ENCODE measurements at regions not wholly inside any gene's neighbourhood (a gene's known extent, or its start where the extent isn't known, plus 50 kb on each side); places are given as distances from the start of the nearest gene placed in this dataset.

DNA sequence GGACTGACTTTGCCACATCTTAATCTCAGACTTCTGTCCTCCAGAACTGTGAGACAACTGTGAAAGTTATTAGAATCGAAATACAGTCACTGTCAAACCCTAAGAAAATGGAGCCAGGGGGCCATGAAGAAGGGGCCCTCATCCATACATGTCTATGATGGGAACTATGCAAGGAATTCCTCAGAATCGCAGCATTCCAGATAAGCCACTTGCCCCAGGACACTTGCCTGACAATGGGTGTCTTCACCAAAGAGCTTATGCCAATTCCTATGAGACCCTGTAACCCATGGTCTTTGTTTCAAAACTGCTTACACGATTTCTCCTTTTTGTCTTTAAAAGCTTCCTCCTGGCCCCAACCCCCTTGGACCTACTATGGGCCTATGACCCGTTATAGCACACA lies 90.4 kb upstream of the FOXP4 start:
- H3K36me3 Mint-ChIP-seq (ENCODE audit: low read depth): no peaks in the 10 kb centered on the region
- H3K27me3 Mint-ChIP-seq (ENCODE audit: low read depth): peaks cover 4% of the 10 kb centered on the region
- no peak overlapping the region for H3K27ac Mint-ChIP-seq (ENCODE audit: unreplicated experiment)
- DNase-seq (ENCODE audit: low spot score): no peak
- H3K4me1 Mint-ChIP-seq (ENCODE audit: low read depth): peaks cover 10% of the 10 kb centered on the region
- no peak overlapping the region for H3K4me3 Mint-ChIP-seq (ENCODE audit: unreplicated experiment)
- TF ChIP-seq CTCF (IDR thresholded peaks at IDR 0.05): no peak
- no peaks in the 10 kb centered on the region for H3K9me3 Mint-ChIP-seq (ENCODE audit: low read depth)

DNA sequence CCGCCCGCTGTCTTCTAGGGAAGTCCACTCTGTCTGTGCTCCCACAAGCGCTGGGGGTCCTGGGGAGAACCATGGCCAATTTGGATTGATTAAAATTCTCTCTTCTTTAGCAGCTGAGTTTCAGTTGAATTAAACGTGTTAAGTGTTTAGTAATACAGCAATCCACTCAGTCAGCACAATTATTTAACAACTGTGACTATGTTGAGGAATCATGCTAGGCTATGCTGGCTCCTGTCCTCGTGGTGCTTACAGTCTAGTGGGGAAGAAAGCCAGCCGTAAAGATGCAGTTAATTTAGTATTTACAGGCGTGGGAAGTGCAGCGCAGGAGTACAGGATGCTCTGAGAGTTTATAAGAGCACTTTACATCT lies 88.9 kb upstream of the FOXP4 start:
- TF ChIP-seq CTCF (IDR thresholded peaks at IDR 0.05): no peak
- Mint-ChIP-seq H3K36me3 (ENCODE audit: low read depth) (no peaks in the 10 kb centered on the region), H3K27me3 (ENCODE audit: low read depth) (peaks cover 4% of the 10 kb centered on the region), H3K9me3 (ENCODE audit: low read depth) (no peaks in the 10 kb centered on the region), H3K4me3 (ENCODE audit: unreplicated experiment) (no peak overlapping the region), H3K27ac (ENCODE audit: unreplicated experiment) (no peak overlapping the region), H3K4me1 (ENCODE audit: low read depth) (no peaks in the 10 kb centered on the region)
- no peak for DNase-seq (ENCODE audit: low spot score)

- Mint-ChIP-seq H3K4me3 (ENCODE audit: unreplicated experiment) (no peak overlapping the region), H3K36me3 (ENCODE audit: low read depth) (no peaks in the 10 kb centered on the region), H3K27me3 (ENCODE audit: low read depth) (peaks cover 4% of the 10 kb centered on the region), H3K9me3 (ENCODE audit: low read depth) (no peaks in the 10 kb centered on the region), H3K4me1 (ENCODE audit: low read depth) (peaks cover 3% of the 10 kb centered on the region), H3K27ac (ENCODE audit: unreplicated experiment) (no peak overlapping the region)
- no peak for TF ChIP-seq CTCF (IDR thresholded peaks at IDR 0.05)
- DNase-seq (ENCODE audit: low spot score): no peak
These were observed 86.4 kb upstream of the FOXP4 start for GRCh38 chr6:41459738-41460137.

- Mint-ChIP-seq H3K4me3 (ENCODE audit: unreplicated experiment) (no peak overlapping the region), H3K9me3 (ENCODE audit: low read depth) (no peaks in the 10 kb centered on the region), H3K27ac (ENCODE audit: unreplicated experiment) (no peak overlapping the region), H3K4me1 (ENCODE audit: low read depth) (peaks cover 3% of the 10 kb centered on the region), H3K27me3 (ENCODE audit: low read depth) (peaks cover 6% of the 10 kb centered on the region), H3K36me3 (ENCODE audit: low read depth) (no peaks in the 10 kb centered on the region)
- DNase-seq (ENCODE audit: low spot score): no peak
- TF ChIP-seq CTCF (IDR thresholded peaks at IDR 0.05): no peak
These were observed 85.3 kb upstream of the FOXP4 start for GRCh38 chr6:41460742-41461336.

- Mint-ChIP-seq H3K4me1 (ENCODE audit: low read depth) (peaks cover 3% of the 10 kb centered on the region), H3K27ac (ENCODE audit: unreplicated experiment) (no peak overlapping the region), H3K36me3 (ENCODE audit: low read depth) (no peaks in the 10 kb centered on the region), H3K4me3 (ENCODE audit: unreplicated experiment) (no peak overlapping the region), H3K9me3 (ENCODE audit: low read depth) (no peaks in the 10 kb centered on the region), H3K27me3 (ENCODE audit: low read depth) (peaks cover 6% of the 10 kb centered on the region)
- no peak for DNase-seq (ENCODE audit: low spot score)
- TF ChIP-seq CTCF (IDR thresholded peaks at IDR 0.05): no peak
These were observed 84.1 kb upstream of the FOXP4 start for GRCh38 chr6:41462033-41462432.

Measured in chondrocyte (in vitro differentiated cells).